ENCODE measurements at regions not wholly inside any gene's neighbourhood (a gene's known extent, or its start where the extent isn't known, plus 50 kb on each side); places are given as distances from the start of the nearest gene placed in this dataset.

DNA sequence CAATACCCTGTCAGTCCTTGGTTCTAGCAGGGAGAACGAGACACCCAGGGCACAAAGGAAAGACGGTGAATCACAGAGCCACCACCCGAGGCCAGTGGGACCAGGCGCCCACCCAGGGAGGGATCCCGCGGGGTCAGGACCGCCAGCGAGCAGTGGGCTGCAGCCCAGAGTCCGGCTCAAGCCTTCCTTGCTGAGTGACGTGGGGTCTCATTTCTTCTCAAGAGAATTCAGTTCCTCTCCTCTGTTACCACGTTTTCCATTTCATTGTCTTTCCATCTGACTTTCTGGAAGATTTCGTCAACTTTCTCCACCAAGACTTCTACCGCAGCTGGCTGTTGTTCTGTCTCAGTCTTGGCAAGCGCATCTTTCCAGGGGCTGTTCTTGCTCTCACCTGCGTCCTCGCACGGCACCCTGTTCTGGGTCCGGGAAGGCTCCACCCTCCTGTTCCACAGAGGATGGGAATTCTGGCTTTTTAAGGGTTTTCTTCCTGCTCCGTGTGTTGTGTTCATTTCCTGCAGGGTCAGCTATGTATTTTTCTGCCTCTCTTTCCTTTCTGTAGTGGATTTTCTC, 248.6 kb downstream of the NDUFA10 start:
- no peak for DNase-seq

DNA sequence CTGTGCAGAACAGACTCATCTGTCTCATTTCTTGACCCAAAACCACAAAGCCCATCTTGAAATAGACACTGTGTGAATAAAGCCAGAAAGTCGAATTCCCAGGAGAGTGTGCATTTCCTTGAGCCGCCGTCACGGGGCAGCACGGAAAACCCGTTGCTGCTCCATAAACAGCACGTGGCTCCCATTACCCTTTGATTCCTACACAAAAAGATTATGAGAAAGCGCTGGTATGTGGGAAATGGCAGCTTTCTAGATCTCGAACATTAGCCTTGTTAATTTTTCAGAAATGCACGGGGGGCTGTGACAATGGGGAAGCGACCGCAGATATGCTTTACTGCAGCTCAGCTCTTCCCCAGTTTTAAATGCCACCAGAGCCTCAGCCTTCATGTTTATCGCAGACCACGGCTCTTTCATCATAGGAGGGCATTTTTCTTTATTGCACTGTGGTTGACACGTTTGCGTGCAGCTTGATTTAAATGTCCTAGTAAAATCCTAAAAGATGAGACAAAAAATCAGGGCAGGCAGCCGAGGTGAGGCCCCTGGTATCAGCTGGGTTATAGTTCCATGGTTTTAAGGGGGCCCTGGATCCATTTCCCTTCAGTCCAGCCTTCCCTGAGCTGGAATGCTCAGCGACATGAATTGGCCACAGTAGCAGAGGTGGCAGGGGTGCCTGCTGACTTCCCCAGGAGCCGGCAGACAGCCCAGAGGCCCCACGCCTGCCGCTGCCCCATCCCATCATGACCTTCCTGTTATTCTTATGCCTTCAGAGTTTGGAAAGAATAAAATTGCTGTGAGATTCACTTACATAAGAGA, 249.3 kb downstream of the NDUFA10 start:
- DNase-seq: no peak

DNA sequence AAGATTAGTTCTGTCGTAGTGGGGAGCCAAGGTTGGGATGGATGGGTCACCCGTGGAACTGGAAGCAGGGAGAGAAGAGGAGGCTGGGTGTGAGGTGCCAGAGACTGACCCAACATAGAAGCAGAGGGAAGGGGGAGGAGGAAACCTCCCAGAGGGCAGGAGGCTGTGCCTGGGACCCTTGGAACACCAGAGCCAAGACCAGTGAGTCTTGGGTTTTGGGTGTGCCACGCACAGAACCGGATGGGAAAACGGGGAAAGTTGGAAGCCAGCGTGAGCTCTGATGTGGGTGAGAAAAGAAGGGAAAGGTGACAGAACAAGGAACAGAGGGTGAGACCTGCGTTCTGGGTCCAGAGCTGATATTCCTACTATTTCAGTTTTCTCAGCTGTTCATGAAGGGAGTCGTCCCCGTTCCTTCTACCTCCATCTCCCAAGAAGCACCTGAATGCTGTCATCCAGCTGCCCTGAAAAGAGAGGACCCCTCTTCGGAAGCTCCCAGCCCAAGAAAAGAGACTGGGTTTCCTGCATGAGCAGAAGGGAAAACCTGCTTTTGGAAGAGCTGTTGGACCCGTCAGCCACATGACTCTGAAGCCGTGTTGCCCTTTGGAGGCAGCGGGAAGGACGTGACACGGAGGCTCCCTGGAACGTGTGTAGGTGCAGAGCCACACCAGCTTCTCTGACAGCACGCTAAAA, 250.1 kb downstream of the NDUFA10 start:
- no peak for DNase-seq

DNA sequence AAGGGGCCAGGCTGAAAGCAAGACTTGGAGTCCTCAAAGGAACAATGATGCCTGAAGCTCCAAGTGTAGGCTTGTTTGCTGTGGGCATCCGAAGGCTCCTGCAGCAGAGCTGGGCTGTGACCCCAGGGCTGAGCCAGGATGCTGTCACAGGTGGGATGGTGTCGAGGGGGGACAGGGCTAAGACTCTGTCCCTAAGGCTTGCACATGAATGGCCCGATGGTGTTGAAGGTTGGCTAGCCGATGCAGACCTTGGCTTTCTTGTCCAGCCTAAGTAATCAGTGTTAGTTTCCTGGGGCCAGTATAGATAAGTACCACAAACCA, 251.0 kb downstream of the NDUFA10 start:
- no peak for DNase-seq

DNA sequence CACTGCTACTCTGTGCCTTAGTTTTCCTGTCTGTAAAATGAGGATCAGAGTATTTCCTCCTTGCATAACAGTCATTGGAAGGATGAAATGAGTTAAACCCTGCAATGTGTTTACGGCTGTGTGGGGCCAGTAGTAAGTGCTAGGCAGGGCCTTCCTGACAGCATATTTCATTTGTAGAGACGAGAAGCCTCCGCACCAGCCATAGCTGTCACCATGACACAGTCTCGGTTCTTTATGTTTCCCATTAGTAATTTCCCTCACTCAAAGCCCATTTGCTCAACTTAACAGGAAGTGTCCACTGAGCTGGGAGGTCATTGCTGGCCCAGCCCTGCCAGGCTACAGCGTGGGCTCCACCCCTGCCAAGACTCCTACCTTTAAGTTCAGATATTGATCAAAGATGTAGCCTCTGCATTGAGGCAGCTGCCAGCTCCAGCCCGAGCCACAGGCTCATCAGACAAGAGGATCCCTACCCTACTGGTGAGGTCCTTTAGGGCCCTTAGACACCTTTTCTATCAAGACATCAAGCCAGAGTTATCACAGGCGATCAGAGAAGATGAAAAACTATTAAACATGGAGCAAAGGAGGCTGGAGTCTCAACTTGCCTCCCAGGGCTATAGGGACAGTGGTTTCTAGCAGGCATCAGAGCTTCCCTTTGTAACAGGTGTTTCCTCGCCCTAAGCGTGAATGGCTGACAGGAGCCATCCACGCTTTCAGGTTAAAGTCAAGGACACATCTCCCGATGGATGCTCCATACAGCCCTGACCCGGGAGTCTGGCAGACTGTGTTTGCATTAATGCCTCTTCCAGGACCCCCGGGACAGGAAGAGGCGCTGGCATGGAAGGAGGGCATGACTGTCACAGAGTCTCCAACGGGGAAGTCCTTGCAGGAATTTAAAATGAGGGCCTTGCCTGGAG, 251.7 kb downstream of the NDUFA10 start:
- DNase-seq: no peak

DNA sequence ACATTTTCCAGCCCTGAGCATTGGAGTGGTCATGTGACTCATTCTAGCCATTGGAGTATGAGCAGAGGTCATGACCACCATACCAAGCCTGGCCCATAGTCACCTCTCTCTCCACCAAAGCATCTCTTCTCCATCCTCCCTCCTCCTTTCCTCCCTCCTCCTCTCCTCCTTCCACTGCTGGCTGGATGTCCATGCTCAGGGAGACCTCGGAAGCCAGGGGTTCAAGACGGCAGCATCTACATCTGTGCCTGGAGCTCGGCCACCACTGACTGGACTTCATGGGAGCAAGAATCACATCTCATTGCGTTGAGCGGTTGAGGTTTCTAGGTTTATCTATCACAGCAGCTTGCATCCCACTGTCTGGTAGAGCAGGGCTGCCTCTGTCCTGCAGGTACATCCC, 252.4 kb downstream of the NDUFA10 start:
- no peak for DNase-seq

DNA sequence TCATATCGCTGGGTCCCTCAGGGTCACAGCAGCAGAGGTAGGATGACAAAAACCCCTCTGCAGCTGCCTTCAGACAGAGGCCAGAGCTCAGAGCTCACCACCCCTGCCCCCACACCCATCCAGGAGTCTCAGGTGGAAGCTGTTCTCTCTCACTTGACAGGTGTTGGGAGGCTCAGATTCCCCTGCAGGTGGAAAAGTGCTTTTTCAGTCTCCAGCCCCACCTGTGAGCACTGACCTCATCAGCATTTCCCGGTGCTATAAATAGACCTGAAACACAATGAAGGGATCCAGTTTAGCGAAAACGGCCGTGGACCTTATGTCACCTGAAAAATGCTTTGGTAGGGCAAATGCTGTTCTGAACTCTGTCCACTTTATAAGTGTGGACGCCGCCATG, 254.9 kb downstream of the NDUFA10 start:
- no peak for DNase-seq

DNA sequence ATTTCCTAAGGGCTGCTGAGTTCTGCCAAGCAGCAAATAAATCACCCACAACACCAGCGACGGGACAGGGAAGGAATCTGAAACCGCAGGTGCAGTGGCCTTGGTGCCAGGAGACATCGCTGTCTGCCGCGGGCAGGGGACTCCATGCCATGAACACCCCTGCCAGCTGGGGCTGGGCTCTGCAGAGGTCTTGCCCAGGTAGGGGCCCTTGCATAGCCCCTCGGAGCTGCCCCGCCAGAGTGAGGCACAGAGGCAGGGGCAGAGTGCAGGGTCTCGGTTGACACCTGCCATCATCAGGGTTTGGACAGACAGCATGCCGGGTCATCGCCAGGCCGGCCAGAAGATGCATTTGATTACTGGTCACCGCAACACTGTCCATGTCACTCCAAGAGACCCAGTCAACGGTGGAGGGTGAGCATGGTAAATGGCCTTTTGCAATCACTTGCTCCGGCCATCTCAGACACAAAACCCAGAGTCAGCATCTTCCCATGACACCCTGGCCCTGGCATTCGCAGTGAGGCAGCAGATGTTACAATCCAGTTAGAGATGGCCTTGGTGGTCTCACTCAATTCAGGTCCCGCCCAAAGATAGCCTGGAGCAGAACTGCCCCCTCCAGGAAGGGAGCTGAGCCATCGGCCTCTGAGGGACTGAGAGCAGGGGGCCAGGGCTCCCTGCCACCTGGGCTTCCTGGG, 255.4 kb downstream of the NDUFA10 start:
- no peak for DNase-seq

DNA sequence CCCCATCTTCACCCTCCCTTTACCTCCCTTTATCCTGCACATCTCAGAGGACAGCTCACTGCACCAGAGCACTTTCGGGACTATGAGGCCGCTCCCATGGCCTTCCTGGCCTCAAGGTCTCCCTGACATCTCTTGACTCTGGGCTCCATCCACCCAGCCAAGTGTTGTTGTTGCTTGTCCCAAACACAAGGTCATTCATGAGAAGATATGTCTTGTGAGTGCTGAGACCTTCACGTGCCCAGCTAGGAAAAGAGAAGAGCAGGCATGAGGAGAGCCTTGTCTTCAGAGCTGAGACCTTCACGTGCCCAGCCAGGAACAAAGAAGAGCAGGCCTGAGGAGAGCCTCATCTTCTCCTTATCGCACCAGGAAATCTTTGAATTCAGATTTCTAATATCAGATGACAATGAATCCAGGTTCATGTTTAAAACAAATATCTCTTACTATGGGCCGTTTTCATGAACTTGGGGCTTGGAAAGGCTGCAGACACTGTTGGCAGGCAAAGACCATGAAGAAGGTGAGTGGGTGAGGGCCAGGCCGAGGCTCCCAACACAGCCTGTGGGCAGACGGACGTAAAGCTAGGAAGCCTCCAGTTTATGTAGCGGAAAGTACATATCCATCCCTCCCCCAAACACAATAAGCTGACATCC, 256.1 kb downstream of the NDUFA10 start:
- DNase-seq: no peak

DNA sequence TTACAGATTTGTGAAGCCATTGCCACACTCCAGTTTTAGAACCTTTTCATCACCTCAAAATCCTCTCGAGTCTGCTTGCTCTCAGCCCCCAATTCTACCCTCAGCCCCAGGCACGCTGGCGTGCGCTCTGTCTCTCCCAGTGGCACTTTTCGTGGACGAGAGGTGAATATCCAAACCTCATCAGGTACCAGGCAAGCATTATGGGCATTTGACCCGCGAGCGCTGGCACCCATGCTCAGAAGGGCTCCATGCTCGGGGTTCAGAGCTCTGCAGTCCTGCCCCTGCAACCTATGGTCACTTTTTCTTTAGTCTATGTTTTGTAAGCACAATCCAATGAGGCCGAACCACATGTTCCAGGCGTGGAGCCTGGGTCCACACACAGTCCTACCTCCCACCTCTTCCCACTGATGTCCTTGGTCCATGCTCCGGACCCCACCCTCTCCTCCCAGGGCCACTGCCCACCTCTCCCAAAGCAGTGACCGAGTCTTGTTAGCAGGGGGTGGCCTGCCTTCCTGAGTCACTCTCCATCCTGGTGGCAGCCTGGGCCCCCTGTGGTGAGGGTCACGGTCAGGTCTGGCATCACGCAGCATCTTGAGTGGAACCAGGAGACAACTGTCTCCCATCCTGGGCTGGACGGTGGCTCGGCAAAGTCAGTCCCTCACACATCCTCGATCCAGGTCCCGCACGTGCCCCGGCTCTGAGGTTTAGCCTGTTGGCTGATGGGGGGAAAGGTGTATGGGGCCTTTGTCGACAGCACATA, 256.9 kb downstream of the NDUFA10 start:
- no peak for DNase-seq

DNA sequence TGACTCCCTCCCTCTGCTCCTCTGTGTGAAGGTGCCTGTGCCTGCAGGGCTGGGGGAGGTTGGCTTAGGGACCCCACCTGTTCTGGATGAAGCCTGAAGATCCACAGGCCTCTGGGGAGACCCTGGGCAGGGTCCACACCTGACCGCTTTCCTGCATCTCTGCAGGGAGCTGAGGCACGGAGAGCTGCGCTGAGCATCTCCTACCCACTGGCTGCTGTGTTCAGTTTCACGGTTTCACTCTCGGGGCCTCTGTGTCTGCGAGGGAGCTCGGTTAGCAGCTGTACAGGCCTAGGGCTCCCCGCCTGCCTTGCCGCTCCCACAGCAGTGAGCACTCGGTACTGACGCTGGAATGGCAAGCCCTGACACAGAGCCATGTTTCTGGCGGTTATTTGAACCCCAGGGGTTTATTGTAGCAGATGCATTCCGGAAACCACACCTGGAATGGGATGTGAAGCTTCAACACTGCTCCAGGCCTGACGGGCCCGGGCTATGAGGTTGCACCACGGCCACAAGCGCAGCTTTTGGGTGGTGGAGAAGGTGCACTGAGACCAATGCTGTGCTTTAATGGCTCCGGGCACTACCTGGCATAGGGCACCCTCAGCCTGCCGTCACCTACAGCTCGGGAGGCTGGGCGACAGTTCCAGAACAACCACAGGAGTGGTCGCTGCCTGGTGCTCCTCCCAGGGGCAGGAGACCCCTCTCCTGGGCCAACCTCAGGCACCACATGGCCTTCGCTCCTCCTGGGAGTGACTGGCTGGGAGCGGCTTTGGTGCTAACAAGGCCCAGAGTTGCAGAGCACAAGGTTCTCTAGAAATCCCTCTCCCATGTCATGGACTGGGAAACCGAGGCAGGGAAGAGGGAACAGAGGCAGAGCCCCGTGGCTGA, 257.9 kb downstream of the NDUFA10 start:
- DNase-seq: no peak

DNA sequence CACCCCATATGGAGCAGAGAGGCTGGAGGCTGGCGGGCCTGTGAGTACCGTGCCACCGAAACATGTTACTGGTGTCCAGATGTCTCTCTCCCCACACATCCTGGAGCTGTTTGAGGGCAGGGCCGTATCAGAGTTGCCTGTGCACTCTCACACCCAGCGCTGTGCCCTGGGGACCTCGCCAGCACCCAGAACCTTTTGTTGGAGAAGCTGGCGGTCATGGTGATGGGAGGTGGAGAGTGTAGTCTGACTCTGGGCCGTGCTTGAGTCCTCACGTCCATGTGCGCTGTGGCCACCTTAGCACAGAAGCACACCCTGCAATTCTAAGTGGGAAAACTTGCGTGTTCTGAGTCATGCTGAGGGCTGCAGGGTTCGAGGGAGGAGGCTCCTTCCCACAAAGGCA, 259.2 kb downstream of the NDUFA10 start:
- DNase-seq: no peak

DNA sequence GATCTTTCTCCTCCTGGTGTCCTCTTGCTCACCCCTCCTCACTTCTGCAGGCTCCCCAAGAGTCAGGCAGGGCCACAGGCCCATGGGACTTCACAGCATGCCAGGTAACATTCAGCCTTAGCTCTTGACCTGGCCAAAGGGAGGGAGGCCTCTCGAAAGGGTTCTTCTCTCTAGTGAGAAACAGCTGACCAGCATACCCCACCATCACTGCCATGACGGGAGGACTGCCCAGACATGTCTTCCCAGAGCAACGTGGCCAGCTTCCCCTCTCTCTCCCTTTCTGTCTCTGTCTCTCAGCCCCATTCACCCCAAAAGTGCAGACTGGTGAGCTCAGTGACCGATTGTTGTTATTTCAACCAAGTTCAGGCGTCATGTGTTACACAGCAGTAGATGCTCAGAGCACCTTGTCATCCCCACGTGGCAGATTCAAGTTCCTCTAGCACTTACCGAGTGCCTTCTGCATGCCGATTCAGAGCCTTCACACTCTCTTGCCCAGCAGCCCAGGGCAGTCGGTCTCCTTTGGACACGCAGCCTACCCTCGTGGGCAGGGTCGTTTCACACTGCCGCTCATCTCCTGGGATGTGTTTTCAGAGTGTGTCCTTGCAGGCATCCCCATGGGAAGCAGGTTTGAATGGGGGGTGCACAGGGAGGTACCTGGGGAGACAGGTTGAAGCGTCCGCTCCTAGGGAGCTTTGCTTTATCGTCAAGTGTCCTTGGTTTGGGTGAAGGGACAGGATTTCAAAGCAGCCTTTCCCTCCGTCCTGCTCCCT, 259.9 kb downstream of the NDUFA10 start:
- no peak for DNase-seq

DNA sequence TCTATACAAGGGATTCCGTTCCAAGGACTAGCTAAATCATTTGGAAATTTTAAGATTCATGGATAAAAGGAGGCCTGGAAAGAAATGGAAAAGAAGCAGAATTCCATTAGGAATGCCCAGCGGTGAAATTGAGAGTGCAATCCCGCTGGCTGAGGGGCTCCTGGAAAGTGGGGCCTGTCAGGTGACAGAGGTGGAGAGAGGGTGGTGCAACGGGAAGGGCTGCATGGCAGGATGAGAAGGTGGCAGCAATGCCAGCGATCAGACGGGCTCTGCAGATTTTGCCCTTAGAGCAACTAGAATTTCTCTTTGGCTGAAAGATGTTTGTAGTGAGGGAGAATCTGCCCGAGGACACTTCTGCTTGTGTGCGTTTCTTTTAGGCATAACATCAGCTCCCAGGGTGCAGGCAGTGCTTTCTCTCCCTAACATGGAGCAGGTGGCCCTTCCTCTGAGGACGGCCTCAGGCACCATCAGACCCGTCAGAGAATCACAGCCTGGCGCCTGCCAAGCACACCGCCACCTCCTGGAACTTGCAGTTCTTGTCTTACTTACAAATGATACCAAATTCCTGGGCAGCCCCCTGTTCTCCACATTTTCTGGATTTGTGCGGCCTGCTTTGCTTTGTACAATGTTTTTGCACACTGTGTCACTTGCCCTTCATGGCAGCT, 261.6 kb downstream of the NDUFA10 start:
- DNase-seq: no peak

DNA sequence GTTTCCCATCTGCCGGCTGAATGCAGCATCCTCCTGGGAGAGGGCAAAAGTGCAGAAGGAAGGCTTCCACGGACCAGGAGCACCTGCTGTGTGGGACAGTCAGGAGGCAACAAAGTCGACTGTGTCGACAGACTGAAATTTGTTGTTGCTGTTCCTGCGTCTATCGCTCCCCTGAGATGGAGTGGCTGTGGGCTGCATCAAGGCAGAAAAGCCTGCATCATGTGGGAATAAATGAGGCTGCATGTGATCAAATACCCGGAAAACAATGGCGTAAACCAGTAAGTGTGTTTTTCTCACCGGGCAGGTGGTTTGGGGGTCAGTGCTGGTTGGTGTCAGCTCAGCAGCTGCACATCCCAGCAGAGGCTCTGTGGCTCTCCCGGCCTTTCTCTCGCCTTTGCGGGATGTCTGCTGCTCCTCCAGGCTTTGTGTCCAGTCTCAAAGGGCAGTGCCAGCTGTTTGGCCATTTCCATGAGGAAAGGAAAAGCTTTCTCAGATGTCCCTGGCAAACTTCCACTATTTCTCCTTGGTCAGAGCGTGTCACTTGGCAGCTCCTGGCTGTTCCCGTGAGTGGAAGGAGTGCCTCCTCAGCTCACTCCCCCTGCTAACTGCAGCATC, 262.4 kb downstream of the NDUFA10 start:
- DNase-seq: no peak

DNA sequence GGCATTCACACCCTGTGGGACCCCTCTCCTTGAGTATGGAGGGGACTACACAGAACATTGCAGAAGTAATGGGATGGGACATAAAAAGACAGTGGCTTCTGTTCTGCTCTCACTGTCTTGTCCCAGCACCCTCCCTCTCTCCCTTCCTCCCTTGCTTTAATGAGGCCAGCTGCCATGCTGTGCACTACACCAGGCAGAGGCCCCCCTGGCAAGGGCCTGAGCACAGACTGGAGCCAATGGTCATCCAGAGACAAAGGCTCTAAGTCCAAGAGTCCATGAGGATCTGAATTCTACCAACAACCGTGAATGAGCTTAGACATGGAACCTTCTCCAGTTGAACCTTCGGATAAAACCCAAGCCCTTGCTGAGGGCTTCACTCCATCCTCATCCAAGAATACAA, 263.0 kb downstream of the NDUFA10 start:
- no peak for DNase-seq

DNA sequence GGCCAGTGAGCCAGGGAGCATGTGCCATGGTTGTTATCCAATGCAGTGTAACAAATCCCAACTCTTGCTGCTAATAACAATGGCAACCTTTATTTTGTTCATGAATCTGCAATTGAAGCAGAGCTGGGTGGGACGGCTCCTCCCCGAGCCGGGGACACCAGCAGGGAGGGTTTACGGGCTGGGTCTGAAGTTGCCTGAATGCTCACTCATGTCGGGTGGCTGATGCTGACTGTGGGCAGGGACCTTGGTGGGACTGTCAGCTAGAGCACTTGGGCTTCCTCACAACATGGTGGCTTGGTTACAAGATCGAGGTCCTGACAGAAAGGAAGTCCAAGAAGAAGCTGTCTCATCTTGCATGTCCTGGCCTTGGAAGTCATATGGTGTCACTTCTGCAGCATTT, 264.5 kb downstream of the NDUFA10 start:
- DNase-seq: no peak

DNA sequence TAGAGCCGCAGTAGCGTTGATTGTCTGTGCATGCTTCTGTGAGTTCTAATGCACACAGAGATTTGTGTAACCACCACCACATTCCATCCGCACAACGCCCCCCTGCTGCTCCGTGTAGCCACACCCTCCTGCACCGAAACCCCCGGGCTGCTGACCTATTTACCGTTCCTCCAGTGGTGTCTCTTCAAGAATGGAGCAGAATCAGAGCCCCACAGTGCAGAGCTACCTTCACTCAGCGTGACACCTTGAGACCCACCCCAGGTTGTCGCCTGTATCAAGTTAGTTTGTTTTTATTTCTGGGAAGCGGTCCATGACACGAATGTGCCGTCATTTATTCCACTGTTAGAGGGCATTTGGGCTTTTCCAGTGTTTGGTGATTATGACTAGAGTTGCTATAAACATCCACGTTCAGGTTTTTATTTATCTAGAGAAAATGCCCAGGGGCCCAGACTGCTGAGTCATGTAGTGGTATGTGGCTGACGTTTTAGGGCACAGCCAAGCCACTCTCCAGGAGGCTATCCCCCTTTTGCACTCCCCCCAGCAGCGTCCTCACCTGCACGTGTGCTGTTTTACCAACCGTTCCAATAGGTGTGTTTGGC, 266.8 kb downstream of the NDUFA10 start:
- DNase-seq: no peak

All from CD4-positive, alpha-beta T cell treated with Interleukin-10 for 1 hour (primary cell).